ENCODE measurements at regions not wholly inside any gene's neighbourhood (a gene's known extent, or its start where the extent isn't known, plus 50 kb on each side); places are given as distances from the start of the nearest gene placed in this dataset.
"Not testable (repeated sequence)": the region's sequence is repeated elsewhere in the genome, so short reads cannot be mapped to it uniquely, and the experiment has no call there.

- TF ChIP-seq ZFX (IDR thresholded peaks at IDR 0.05; ENCODE audit: borderline replicate concordance): no peak
- no peak for TF ChIP-seq CTCF (IDR thresholded peaks at IDR 0.05)
- no peak overlapping the region for H3K27ac ChIP-seq
Measured at GRCh38 chrX:146581981-146582712, 227.4 kb upstream of the CXorf51B start.

- no peak overlapping the region for H3K27ac ChIP-seq
- TF ChIP-seq ZFX (IDR thresholded peaks at IDR 0.05; ENCODE audit: borderline replicate concordance) (no peak), CTCF (IDR thresholded peaks at IDR 0.05) (no peak)
Measured at GRCh38 chrX:146602246-146602645, 207.3 kb upstream of the CXorf51B start.

GRCh38 chrX:146604196-146604595, 205.4 kb upstream of the CXorf51B start:
- no peak overlapping the region for H3K27ac ChIP-seq
- no peak for TF ChIP-seq CTCF (IDR thresholded peaks at IDR 0.05)
- no peak for TF ChIP-seq ZFX (IDR thresholded peaks at IDR 0.05; ENCODE audit: borderline replicate concordance)

GRCh38 chrX:146614663-146615478, 194.7 kb upstream of the CXorf51B start:
- H3K27ac ChIP-seq: peak overlapping the region; percentile 48
- TF ChIP-seq ZFX (IDR thresholded peaks at IDR 0.05; ENCODE audit: borderline replicate concordance) (no peak), CTCF (IDR thresholded peaks at IDR 0.05) (no peak)

GRCh38 chrX:146615628-146616348, 193.8 kb upstream of the CXorf51B start:
- no peak for TF ChIP-seq ZFX (IDR thresholded peaks at IDR 0.05; ENCODE audit: borderline replicate concordance)
- TF ChIP-seq CTCF (IDR thresholded peaks at IDR 0.05): no peak
- peak overlapping the region; percentile 48 for H3K27ac ChIP-seq

- not testable (repeated sequence) for H3K27ac ChIP-seq
Measured at GRCh38 chrX:146619943-146620342, 189.6 kb upstream of the CXorf51B start.

GRCh38 chrX:146658379-146658778, 151.2 kb upstream of the CXorf51B start:
- TF ChIP-seq CTCF (IDR thresholded peaks at IDR 0.05): no peak
- no peak for TF ChIP-seq ZFX (IDR thresholded peaks at IDR 0.05; ENCODE audit: borderline replicate concordance)
- no peak overlapping the region for H3K27ac ChIP-seq
